OCI-LY3 (cell line): ENCODE measurements at regions not wholly inside any gene's neighbourhood (a gene's known extent, or its start where the extent isn't known, plus 50 kb on each side); places are given as distances from the start of the nearest gene placed in this dataset.

Experiments
- H2AFZ ChIP-seq: fragments of 200-600, 300-600 bp; shearing (Covaris generic); 2 replicates; pipeline ENCODE4 v1.6.0; 2014; ENCODE audit warnings: antibody characterized with exemption, low read depth, low read length
- H3K27ac ChIP-seq: fragments of 200-600, 300-600 bp; sonication (generic); 2 replicates; pipeline ENCODE4 v1.5.1; 2014; ENCODE audit warnings: mild to moderate bottlenecking, low read length, moderate library complexity, mixed read lengths
- H3K27me3 ChIP-seq: fragments of 200-600, 300-600 bp; sonication (generic); 2 replicates; pipeline ENCODE4 v1.6.1; 2014; ENCODE audit warnings: low read depth, low read length, mixed read lengths
- H3K36me3 ChIP-seq: fragments of 200-600, 300-600 bp; sonication (generic); replicated peaks from 2 replicates; pipeline ENCODE3; 2014; ENCODE audit warnings: low read depth, low read length, mixed read lengths
- H3K4me1 ChIP-seq: fragments of 300-600, 200-600 bp; sonication (generic); 2 replicates; pipeline ENCODE4 v1.6.1; 2014; ENCODE audit warnings: low read length, mixed read lengths
- H3K4me2 ChIP-seq: fragments of 200-600, 300-600 bp; sonication (generic); 2 replicates; pipeline ENCODE4 v1.6.1; 2014; ENCODE audit warnings: low read length, mixed read lengths
- H3K4me3 ChIP-seq: fragments of 300-600, 200-600 bp; sonication (generic); 2 replicates; pipeline ENCODE4 v1.5.1; 2014; ENCODE audit warnings: antibody characterized with exemption, mild to moderate bottlenecking, low read length, moderate library complexity
- H3K79me2 ChIP-seq: fragments of 300-600, 200-600 bp; shearing (Covaris generic); 2 replicates; pipeline ENCODE4 v1.6.1; 2014; ENCODE audit warnings: mild to moderate bottlenecking, low read length, mixed read lengths
- H3K9ac ChIP-seq: fragments of 300-600, 200-600 bp; shearing (Covaris generic); 2 replicates; pipeline ENCODE4 v1.6.0; 2014; ENCODE audit warnings: mild to moderate bottlenecking, low read length, moderate library complexity
- H3K9me3 ChIP-seq: fragments of 200-600, 300-600 bp; shearing (Covaris generic); 2 replicates; pipeline ENCODE4 v1.6.1; 2014; ENCODE audit warnings: low read length, mixed read lengths; ENCODE audit not compliant: insufficient read depth
- H4K20me1 ChIP-seq: fragments of 200-600, 300-600 bp; sonication (generic); 2 replicates; pipeline ENCODE4 v1.6.1; 2016; ENCODE audit warnings: low read length, mixed read lengths; ENCODE audit not compliant: insufficient read depth
- EZH2phosphoT487 ChIP-seq: fragments of 200-600 bp; shearing (Covaris generic); IDR thresholded peaks from 2 replicates; pipeline ENCODE4 v1.6.1; 2018; ENCODE audit warnings: antibody characterized with exemption, mixed run types, low read depth
- TF ChIP-seq, protein P1 (sequence below): fragments of 200-600, 300-600 bp; sonication (generic); IDR thresholded peaks from 2 replicates; pipeline ENCODE4 v1.5.1; 2014; ENCODE audit warnings: antibody characterized with exemption, low read length, low read depth

GRCh38 chr13:22287343-22287920, 616.6 kb downstream of the FGF9 start:
- H3K4me1 ChIP-seq: no peaks in the 10 kb centered on the region
- no peaks in the 10 kb centered on the region for H3K27me3 ChIP-seq
- H3K27ac ChIP-seq: no peak overlapping the region
- no peak overlapping the region for H3K4me3 ChIP-seq
- TF ChIP-seq, protein P1, sequence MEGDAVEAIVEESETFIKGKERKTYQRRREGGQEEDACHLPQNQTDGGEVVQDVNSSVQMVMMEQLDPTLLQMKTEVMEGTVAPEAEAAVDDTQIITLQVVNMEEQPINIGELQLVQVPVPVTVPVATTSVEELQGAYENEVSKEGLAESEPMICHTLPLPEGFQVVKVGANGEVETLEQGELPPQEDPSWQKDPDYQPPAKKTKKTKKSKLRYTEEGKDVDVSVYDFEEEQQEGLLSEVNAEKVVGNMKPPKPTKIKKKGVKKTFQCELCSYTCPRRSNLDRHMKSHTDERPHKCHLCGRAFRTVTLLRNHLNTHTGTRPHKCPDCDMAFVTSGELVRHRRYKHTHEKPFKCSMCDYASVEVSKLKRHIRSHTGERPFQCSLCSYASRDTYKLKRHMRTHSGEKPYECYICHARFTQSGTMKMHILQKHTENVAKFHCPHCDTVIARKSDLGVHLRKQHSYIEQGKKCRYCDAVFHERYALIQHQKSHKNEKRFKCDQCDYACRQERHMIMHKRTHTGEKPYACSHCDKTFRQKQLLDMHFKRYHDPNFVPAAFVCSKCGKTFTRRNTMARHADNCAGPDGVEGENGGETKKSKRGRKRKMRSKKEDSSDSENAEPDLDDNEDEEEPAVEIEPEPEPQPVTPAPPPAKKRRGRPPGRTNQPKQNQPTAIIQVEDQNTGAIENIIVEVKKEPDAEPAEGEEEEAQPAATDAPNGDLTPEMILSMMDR: no peak
- TF ChIP-seq EZH2phosphoT487: no peak
- no peak overlapping the region for H2AFZ ChIP-seq
- H4K20me1 ChIP-seq: no peaks in the 10 kb centered on the region
- H3K79me2 ChIP-seq: no peaks in the 10 kb centered on the region
- H3K36me3 ChIP-seq: no peaks in the 10 kb centered on the region
- no peak overlapping the region for H3K4me2 ChIP-seq
- H3K9me3 ChIP-seq: no peaks in the 10 kb centered on the region
- no peak overlapping the region for H3K9ac ChIP-seq

- no peak overlapping the region for H3K9ac ChIP-seq
- H3K27me3 ChIP-seq: no peaks in the 10 kb centered on the region
- no peaks in the 10 kb centered on the region for H3K4me1 ChIP-seq
- no peaks in the 10 kb centered on the region for H3K36me3 ChIP-seq
- H4K20me1 ChIP-seq: no peaks in the 10 kb centered on the region
- no peak overlapping the region for H3K4me3 ChIP-seq
- no peak overlapping the region for H3K27ac ChIP-seq
- H3K9me3 ChIP-seq: no peaks in the 10 kb centered on the region
- TF ChIP-seq EZH2phosphoT487: no peak
- TF ChIP-seq, protein P1: no peak
- H3K4me2 ChIP-seq: no peak overlapping the region
- H2AFZ ChIP-seq: no peak overlapping the region
- H3K79me2 ChIP-seq: no peaks in the 10 kb centered on the region
Measured at GRCh38 chr13:22288496-22288895, 617.6 kb downstream of the FGF9 start.

DNA sequence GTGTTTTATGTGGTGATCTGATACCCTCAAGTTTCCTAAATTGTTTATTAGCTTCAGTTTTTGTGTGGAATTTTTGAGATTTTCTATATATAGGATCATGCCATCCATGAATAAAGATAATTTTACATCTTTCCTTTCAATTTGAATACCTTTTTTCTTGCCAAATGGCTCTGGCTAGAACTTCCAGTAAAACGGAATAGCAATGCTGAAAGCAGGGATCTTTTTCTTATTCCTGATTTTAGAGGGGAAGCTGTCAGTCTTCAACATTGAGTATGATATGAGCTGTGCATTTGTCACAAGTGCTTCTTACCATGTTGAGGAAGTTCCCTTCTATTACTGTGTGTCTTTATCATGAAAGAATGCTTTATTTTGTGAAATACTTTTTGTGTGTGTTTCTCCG, 618.8 kb downstream of the FGF9 start:
- no peak overlapping the region for H3K4me3 ChIP-seq
- no peaks in the 10 kb centered on the region for H3K27me3 ChIP-seq
- no peak overlapping the region for H2AFZ ChIP-seq

DNA sequence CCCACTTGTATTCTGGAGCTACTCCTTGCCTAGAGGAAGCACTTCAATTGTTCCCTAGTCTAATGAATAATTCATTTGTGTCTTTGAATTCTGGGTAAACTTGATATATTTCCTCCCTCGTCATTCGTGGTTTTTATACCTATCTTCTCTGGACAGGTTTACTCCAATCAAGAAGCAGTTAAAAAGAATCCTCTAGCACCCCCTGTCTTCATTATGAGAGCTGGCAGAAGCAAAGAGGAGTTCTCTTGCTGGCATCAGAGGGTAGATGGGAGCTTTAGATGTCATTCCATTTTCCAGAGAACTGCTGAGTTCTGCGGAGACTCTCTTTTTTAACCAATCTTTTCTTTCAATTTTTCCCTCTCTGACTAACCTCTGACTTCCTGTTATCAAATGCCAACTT, 627.7 kb downstream of the FGF9 start:
- Histone ChIP-seq H3K9ac (no peak overlapping the region), H3K4me3 (no peak overlapping the region), H3K36me3 (no peaks in the 10 kb centered on the region), H3K27me3 (no peaks in the 10 kb centered on the region), H3K4me1 (no peaks in the 10 kb centered on the region), H4K20me1 (no peaks in the 10 kb centered on the region), H3K27ac (no peak overlapping the region), H3K4me2 (no peak overlapping the region), H3K79me2 (no peaks in the 10 kb centered on the region), H2AFZ (no peak overlapping the region), H3K9me3 (peaks cover 9% of the 10 kb centered on the region)
- TF ChIP-seq EZH2phosphoT487: no peak
- TF ChIP-seq, protein P1: no peak

More for the DNA sequence above, 618.8 kb downstream of the FGF9 start:
- H3K9ac ChIP-seq: no peak overlapping the region
- TF ChIP-seq EZH2phosphoT487: no peak
- TF ChIP-seq, protein P1: no peak
- H4K20me1 ChIP-seq: no peaks in the 10 kb centered on the region
- no peaks in the 10 kb centered on the region for H3K9me3 ChIP-seq
- H3K4me1 ChIP-seq: no peaks in the 10 kb centered on the region
- H3K36me3 ChIP-seq: no peaks in the 10 kb centered on the region
- no peaks in the 10 kb centered on the region for H3K79me2 ChIP-seq
- H3K4me2 ChIP-seq: no peak overlapping the region
- H3K27ac ChIP-seq: no peak overlapping the region
